Midbrain (tissue), 1 donor: ENCODE measurements at regions not wholly inside any gene's neighbourhood (a gene's known extent, or its start where the extent isn't known, plus 50 kb on each side); places are given as distances from the start of the nearest gene placed in this dataset.

Experiments used
- DNase-seq: peaks from one replicate; lab custom pipeline; 2025; lab: John Stamatoyannopoulos, UW

GRCh38 chr6:148653138-148653776 is 93.6 kb upstream of the UST start:
- no peak for DNase-seq

DNA sequence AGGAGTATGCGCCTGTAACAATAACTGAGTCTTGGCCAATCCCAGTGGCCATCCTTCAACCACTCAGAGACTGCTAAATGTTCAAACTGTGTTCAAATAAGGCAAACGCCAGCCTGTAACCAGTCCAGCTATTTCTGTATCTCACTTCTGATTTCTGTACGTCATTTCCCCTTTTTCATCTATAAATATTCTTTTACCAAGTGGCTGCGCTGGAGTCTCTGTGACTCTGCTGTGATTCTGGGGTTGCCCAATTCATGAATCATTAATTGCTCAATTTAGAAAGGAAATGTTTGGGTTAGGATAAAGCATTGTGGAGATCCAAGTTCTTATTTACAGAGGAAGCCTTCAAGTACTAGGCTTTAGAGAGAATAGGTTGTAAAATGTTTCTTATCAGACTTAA is 89.8 kb upstream of the UST start:
- DNase-seq, result peak; percentile 7

- no peak for DNase-seq
Observed at GRCh38 chr6:148658681-148659430, 88.0 kb upstream of the UST start.

GRCh38 chr6:148667395-148667794 is 79.4 kb upstream of the UST start:
- DNase-seq, result no peak

- no peak for DNase-seq
Observed at GRCh38 chr6:148671085-148671484, 75.7 kb upstream of the UST start.

DNA sequence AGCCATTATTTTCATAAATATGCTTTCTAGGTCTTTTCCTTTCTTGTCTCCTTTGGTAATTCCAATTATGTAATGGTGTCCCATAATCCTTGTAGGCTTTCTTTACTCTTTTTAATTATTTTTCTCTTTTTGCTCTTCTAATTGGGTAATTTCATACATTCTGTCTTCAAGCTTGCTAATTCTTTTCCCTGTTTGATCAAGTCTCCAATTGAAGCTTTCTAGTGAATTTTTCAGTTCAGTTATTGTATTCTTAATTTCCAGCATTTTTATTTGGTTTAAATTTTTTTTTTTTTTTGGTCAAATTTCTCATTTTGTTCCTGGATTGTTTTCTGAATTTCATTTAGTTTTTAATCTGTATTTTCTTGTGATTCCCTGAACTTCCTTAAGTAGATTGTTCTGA is 74.9 kb upstream of the UST start:
- no peak for DNase-seq

GRCh38 chr6:148674306-148674705 is 72.5 kb upstream of the UST start:
- DNase-seq, result no peak

GRCh38 chr6:148677594-148678476 is 69.0 kb upstream of the UST start:
- no peak for DNase-seq

DNA sequence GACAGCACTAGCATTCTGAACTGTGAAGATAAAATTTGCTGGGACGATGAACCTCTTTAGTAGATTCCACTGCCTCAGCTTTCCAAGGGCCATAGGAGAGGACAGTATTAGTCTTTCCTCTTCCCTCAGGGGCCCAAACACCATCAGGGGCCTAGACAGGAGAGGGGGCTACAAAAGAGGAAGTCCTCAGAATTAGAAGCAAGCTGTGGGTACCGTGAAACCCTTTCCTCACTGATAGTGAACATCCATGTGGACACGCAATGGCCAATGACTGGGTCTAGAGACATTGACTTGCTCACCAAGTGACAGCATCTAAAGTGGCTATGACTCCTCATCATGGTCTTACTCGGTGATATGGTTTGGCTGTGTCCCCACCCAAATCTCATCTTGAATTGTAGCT is 68.1 kb upstream of the UST start:
- DNase-seq, result no peak

DNA sequence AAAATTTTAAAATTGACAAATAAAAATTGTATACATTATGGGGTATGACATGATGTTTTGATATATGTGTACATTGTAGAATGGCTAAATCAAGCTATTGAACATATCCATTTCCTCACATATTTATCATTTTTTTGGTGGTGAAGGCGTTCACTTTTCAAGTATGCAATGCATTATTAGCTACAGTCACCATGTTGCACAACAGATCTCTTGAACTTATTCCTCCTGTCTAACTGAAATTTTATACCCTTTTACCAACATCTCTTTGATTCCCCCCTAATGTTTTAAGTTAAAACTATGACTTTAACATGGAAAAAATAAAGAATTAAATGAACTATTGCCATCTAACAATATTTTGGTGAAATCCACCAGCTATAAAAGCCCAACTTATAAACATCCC is 65.2 kb upstream of the UST start:
- no peak for DNase-seq

- DNase-seq, result no peak
Observed at GRCh38 chr6:148682252-148682651, 64.6 kb upstream of the UST start.

- DNase-seq, result no peak
Observed at GRCh38 chr6:148682990-148683389, 63.8 kb upstream of the UST start.

GRCh38 chr6:148689168-148689567 is 57.7 kb upstream of the UST start:
- no peak for DNase-seq

- DNase-seq, result no peak
Observed at GRCh38 chr6:148693882-148694484, 52.8 kb upstream of the UST start.
